PC-9 (cell line): ENCODE measurements at regions not wholly inside any gene's neighbourhood (a gene's known extent, or its start where the extent isn't known, plus 50 kb on each side); places are given as distances from the start of the nearest gene placed in this dataset.

Source experiments
- BruUV-seq: library from RNA; stranded (reverse); fragments of 400-500 nt; replicated peaks from 2 replicates; lab custom pipeline; 2021; lab: Mats Ljungman, UMichigan
- CTCF ChIA-PET: fragments of 300-600 bp; sonication (Branson Sonifier 250); formaldehyde crosslinking; loops from one replicate; lab custom pipeline; 2022; ENCODE audit warnings: antibody characterized with exemption; lab: Charles Lee
- POLR2A ChIA-PET: fragments of 300-600 bp; sonication (Branson Sonifier 250); formaldehyde crosslinking; loops from one replicate; lab custom pipeline; 2022; ENCODE audit warnings: antibody characterized with exemption; ENCODE audit not compliant: unreplicated experiment; lab: Charles Lee
- DNase-seq, 2 experiments: peaks; one replicate each; pipeline versions ENCODE4 v3.0.0 to v3.0.0-alpha.2; 2015 to 2022; ENCODE audit warnings: mixed read lengths in 1 of 2
- H2AFZ ChIP-seq: fragments of 200-600 bp; sonication (generic); 2 replicates; pipeline ENCODE4 v1.8.1; 2017; ENCODE audit warnings: antibody characterized with exemption
- H3F3A ChIP-seq: fragments of 200-600 bp; sonication (generic); 2 replicates; pipeline ENCODE4 v1.8.1; 2017; ENCODE audit warnings: antibody characterized with exemption, mild to moderate bottlenecking, low read depth; ENCODE audit not compliant: insufficient read depth
- H3K27ac ChIP-seq: fragments of 200-600 bp; sonication (generic); 2 replicates; pipeline ENCODE4 v1.6.1; 2016; ENCODE audit warnings: mixed run types
- H3K27me3 ChIP-seq: fragments of 200-600 bp; sonication (generic); 2 replicates; pipeline ENCODE4 v1.6.1; 2016; ENCODE audit warnings: low read depth, mixed run types; ENCODE audit not compliant: insufficient read depth
- H3K36me3 ChIP-seq: fragments of 200-600 bp; sonication (generic); 2 replicates; pipeline ENCODE4 v1.6.1; 2016; ENCODE audit warnings: low read depth, mixed run types
- H3K4me1 ChIP-seq: fragments of 200-600 bp; sonication (generic); replicated peaks from 2 replicates; pipeline ENCODE4 v1.6.1; 2016; ENCODE audit warnings: mixed run types; ENCODE audit not compliant: insufficient read depth
- H3K4me2 ChIP-seq: fragments of 200-600 bp; sonication (generic); 2 replicates; pipeline ENCODE4 v1.6.1; 2017; ENCODE audit warnings: mixed run types
- H3K4me3 ChIP-seq: fragments of 200-600 bp; sonication (generic); 2 replicates; pipeline ENCODE4 v1.6.1; 2016; ENCODE audit warnings: mixed run types
- H3K79me2 ChIP-seq: fragments of 200-600 bp; sonication (generic); 2 replicates; pipeline ENCODE4 v1.6.1; 2017; ENCODE audit warnings: low read depth, mixed run types
- H3K9me2 ChIP-seq: fragments of 200-600 bp; sonication (generic); 2 replicates; pipeline ENCODE4 v1.8.1; 2017; ENCODE audit warnings: mild to moderate bottlenecking; ENCODE audit not compliant: insufficient read depth
- H3K9me3 ChIP-seq: fragments of 200-600 bp; sonication (generic); 2 replicates; pipeline ENCODE4 v1.8.1; 2016; ENCODE audit warnings: low read depth; ENCODE audit not compliant: insufficient read depth
- H4K20me1 ChIP-seq: fragments of 200-600 bp; sonication (generic); 2 replicates; pipeline ENCODE4 v1.8.1; 2017; ENCODE audit not compliant: insufficient read depth
- CTCF ChIP-seq: fragments of 200-600 bp; sonication (generic); conservative IDR thresholded peaks from 2 replicates; pipeline ENCODE4 v1.6.1; 2017; ENCODE audit warnings: mixed run types, antibody characterized with exemption, mild to moderate bottlenecking, moderate library complexity
- EZH2 ChIP-seq: fragments of 200-600 bp; sonication (generic); IDR thresholded peaks from 2 replicates; pipeline ENCODE4 v1.8.0; 2017; ENCODE audit warnings: antibody characterized with exemption, low read depth
- intact Hi-C: fragments of 100-400 bp; cut with micrococcal nuclease; formaldehyde crosslinking; loops from one replicate; pipeline ENCODE4 v1.10.0; 2022; ENCODE audit not compliant: unreplicated experiment

DNA sequence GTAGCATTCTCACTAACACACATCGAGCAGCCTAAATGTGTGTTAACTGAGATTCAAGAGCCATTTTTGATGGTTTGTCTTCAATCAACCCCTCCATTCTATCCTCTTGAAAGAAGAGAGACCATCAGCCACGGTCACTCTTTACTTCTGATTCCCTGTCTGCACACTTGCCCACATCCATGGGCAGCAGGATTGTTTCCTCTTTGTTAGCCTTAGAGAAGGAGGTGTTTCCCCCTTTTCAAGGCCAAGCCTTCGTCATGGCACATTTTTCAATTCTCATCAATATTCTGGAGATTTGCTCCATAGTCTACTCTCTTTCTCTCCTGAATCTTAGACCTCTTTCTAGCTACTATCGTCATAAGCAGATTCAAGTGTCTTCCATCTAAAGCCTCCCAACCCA, 522.4 kb upstream of the NAALADL2 start:
- no TSS peak for BruUV-seq
- Histone ChIP-seq H3F3A (no peaks in the 10 kb centered on the region), H3K9me3 (no peaks in the 10 kb centered on the region), H3K4me3 (no peak overlapping the region), H2AFZ (no peak overlapping the region), H3K36me3 (no peaks in the 10 kb centered on the region), H3K9me2 (0 out of 2 replicates have a peak, but pooled peaks cover 12% of the 10 kb centered on the region), H3K27me3 (no peaks in the 10 kb centered on the region), H4K20me1 (no peaks in the 10 kb centered on the region), H3K4me1 (no peaks in the 10 kb centered on the region), H3K4me2 (no peak overlapping the region), H3K79me2 (no peaks in the 10 kb centered on the region), H3K27ac (no peak overlapping the region)
- intact Hi-C loops: no loop called here
- no peak for DNase-seq
- TF ChIP-seq EZH2: no peak
- TF ChIP-seq CTCF: no peak
- CTCF ChIA-PET: no interaction called here
- POLR2A ChIA-PET: no interaction called here

DNA sequence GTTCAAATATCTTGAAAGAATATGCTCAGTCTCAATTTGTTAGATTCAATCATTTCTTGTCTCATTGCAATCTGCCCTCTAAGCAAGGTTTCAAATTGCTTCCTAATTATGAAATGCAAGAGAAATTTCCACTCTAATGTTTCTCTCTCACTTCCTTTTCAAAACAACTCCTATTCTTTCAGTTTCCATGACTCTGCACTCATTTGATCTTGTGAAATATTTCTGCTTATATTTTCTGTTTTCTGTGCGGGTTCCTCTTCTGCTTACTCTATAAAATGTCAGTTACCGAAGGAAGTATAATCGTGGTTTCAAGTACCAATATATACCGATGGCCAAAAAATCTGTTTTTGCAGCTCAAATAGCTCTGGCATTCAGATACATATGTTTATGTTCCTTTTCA, 521.9 kb upstream of the NAALADL2 start:
- Histone ChIP-seq H3K9me2 (0 out of 2 replicates have a peak, but pooled peaks cover 12% of the 10 kb centered on the region), H3K36me3 (no peaks in the 10 kb centered on the region), H3K27ac (no peak overlapping the region), H3K27me3 (no peaks in the 10 kb centered on the region), H3K4me1 (no peaks in the 10 kb centered on the region), H3K9me3 (no peaks in the 10 kb centered on the region), H3K79me2 (no peaks in the 10 kb centered on the region), H2AFZ (no peak overlapping the region), H4K20me1 (no peaks in the 10 kb centered on the region), H3F3A (no peaks in the 10 kb centered on the region), H3K4me2 (no peak overlapping the region), H3K4me3 (no peak overlapping the region)
- TF ChIP-seq EZH2 (no peak), CTCF (no peak)
- ChIA-PET POLR2A (no interaction called here), CTCF (no interaction called here)
- no peak for DNase-seq
- BruUV-seq: no TSS peak
- intact Hi-C loops: no loop called here

GRCh38 chr3:174340624-174341587, 518.2 kb upstream of the NAALADL2 start:
- no peak overlapping the region for H2AFZ ChIP-seq
- CTCF ChIA-PET: interaction anchor here (0.7 kb wide), 1 partner anchor 17 kb away, joined by 3 read pairs; no protein-coding TSS in a partner anchor
- 0 out of 2 replicates have a peak, but pooled peaks cover 5% of the 10 kb centered on the region for H3K9me2 ChIP-seq
- 0 out of 2 replicates have a peak, but pooled peaks cover 4% of the 10 kb centered on the region for H3K9me3 ChIP-seq
- H3K27ac ChIP-seq: no peak overlapping the region
- H3K4me2 ChIP-seq: no peak overlapping the region
- intact Hi-C loops: no loop called here
- POLR2A ChIA-PET: no interaction called here
- H3K27me3 ChIP-seq: no peaks in the 10 kb centered on the region
- H3K79me2 ChIP-seq: no peaks in the 10 kb centered on the region
- H4K20me1 ChIP-seq: no peaks in the 10 kb centered on the region
- BruUV-seq: no TSS peak
- TF ChIP-seq EZH2 (no peak), CTCF (no peak)
- no peak overlapping the region for H3K4me3 ChIP-seq
- H3K4me1 ChIP-seq: no peaks in the 10 kb centered on the region
- no peak for DNase-seq
- H3F3A ChIP-seq: no peaks in the 10 kb centered on the region
- no peaks in the 10 kb centered on the region for H3K36me3 ChIP-seq
